Umbilical cord (tissue), 1 donor: ENCODE measurements at regions not wholly inside any gene's neighbourhood (a gene's known extent, or its start where the extent isn't known, plus 50 kb on each side); places are given as distances from the start of the nearest gene placed in this dataset.
"Not testable (repeated sequence)": the region's sequence is repeated elsewhere in the genome, so short reads cannot be mapped to it uniquely, and the experiment has no call there.

ENCODE experiments used
- DNase-seq: peaks from one replicate; pipeline ENCODE4 v3.0.0-alpha.2; 2015; ENCODE audit warnings: low spot score

DNA sequence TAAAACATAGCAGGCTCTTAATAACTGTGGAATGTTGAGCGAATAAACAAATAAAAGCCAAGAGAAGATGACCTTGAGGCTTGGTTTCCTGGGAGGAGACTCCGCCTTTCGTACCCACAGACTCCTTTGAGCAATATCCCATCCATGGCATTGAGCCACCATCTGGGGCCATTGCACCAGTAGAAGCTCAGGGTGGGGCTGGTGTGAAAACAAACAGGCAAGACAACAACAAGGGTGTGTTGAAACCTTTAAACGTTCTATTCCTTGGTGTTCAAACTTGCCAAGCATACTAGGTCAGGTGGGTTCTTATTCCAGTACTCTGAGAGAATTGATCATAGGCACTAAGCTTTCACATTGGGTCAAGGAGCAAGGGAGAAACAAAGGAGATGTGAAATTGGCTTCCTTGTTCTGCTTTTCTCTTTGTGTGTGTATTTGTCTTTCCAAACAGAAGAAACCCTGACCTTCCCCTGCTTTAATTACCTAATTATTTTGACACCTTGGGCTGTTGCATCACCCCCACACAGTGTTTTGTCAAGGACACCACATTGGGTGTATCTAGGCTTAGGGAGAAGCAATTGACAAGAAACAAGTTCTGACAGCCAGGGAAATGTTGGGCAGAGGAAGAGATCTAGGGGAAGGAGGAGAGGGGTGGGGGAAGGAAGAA is 105.1 kb upstream of the BCL6 start:
- DNase-seq = no peak

DNA sequence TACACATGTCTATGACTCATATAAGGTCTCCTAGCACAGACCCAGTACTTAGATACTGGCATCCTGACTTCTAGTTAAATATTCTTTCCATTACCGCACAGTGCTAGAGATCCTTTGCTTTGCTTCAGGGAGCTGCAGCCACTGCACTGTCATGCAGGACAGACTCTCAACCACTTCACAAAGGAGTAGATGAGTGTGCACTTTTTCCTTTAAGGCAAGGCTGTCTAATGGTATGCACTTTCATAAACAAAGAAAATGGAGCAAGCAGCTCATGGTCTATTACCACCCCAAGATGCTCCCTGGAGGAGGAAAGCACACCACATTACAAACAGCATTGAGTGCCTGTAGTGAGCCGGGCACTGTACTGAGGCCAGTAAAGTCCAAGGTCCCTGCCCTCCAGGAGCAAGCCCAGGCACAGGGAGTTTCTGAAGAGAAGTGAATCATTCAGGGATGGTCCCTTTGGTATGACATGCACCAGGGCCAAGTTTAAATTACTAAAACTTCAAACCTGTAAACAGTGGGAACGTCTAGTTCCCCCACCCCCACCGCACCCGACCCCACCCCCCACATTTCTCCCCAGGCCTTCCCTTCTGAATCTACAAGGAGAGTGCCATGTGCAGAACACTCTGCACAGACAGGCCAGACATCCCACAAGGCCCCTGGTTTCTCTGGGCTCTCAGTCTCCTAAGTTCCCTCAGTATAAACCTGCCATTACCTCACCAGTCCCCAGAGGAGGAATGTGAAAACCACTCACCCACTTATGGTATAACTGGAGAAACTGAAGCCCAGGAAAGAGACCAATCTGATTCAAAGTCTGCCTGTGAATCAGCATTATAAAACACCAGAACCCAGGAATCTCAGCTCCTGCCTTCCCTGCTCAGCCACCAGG is 107.8 kb upstream of the BCL6 start:
- no peak for DNase-seq

DNA sequence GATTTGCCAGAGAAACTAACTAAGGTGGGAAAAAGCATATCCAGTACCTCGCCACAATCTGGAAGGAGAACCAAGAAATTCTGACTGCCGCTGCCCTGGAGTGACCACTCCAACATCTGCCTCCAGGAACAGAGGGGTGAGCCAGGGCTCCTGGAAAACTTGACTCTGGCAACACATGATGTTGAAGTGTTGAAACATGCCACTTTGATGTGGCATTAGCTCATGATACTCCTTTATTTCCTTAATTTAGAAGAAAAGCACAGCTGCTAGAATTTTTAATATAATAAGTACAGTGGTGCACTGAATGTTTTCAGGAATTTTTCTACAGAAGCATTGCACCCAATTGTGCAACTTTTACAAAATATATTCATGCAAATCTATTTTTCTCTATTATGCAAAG is 109.9 kb upstream of the BCL6 start:
- DNase-seq = no peak

DNA sequence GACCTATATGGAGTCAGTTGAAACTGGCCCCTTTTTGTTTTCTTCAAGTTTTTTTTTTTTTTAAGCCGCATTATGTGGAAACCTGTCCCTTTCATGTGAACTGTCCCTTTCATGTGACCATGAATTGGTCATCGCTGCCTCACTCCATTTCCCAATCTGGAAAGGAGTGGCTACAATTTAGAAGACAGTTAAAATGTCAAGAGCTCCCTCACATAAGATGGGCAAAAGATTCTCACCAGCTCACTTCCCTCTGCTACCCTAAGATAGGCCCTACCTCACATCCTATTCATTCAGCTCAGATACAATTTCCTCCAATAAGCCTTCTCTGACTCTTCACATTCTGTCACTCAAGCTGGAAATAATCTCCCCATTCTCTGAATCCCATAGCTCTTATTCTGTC is 111.3 kb upstream of the BCL6 start:
- no peak for DNase-seq

DNA sequence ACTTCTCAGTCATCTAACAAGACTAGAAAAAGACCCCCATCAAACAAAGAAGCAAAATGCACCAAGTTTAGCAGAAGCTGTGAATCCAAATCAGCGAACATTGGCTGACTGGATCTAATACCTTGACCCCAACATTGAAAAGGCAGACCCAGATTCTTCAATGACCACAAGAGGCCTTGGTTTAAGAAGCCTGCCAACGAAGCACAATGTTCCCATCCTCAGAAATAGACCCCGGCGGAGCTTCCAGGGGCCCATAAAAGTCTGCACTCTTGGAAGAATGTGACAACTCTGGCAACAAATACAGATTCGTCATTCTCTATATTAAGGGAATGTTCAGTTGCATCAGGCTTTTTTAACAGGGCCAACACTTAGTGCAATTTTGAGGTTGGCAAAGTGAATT is 112.8 kb upstream of the BCL6 start:
- DNase-seq = no peak

DNA sequence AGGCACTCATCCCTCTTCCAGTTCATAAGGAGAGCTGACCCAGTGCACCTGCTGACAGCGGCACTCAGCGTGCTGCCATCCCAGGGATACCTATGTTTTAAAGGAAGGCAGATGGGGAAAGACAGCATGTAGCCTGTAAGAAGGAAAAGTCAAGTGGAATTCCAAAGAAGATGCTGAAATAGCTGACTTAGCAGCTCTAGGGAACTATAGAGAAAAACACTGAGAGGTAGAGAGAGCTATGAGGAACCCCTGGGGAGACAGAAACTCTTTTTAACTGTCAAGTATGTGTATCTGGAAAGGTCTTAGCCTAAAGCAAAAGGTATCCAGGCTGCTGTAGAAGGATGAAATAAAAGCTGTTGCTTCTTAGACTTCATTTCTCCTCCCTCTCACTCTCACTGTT is 113.4 kb upstream of the BCL6 start:
- no peak for DNase-seq

DNA sequence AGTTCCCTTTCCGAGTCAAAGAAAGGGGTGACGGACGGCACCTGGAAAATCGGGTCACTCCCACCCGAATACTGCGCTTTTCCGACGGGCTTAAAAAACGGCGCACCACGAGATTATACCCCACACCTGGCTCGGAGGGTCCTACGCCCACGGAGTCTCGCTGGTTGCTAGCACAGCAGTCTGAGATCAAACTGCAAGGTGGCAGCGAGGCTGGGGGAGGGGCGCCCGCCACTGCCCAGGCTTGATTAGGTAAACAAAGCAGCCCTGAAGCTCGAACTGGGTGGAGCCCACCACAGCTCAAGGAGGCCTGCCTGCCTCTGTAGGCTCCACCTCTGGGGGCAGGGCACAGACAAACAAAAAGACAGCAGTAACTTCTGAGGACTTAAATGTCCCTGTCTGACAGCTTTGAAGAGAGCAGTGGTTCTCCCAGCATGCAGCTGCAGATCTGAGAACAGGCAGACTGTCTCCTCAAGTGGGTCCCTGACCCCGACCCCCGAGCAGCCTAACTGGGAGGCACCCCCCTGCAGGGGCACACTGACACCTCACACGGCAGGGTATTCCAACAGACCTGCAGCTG is 117.5 kb upstream of the BCL6 start:
- not testable (repeated sequence) for DNase-seq

DNA sequence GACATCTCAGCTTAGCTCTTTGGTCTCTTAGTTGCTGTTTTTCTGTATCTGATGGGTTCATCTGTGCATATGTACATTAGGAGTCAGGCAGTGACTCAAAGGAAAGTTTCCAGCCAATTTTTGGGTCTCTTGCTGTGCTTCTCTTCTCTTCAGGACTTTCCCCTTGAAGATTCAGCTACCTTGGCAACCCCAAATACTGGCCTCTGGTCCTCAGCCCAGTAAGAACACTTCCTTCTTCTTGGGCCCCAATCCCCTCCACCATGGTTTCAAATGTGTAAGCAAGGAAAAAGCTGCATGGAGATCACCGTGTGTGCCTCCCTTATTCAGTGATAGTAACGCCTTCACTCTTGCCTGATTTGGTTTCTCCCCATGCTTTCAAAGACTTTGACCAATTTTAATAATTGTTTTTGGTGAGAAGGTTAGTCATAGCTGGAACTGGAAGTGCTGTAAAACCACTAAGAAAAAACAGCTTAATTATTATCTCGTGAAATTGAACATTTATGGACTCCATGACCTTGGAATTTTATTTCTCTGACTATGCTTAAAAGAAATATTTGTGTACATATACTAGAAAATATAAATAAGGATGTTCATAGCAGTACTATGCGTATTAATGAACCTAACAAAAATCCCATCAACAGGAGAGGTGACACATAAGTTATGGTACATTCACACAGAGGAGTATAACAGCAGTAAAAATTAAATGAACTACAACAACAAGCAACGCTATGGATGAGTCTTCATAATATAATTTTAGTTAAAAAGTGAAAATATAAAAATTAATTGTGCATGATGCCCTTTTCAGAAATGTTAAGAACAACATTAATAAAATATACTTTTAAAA is 125.3 kb upstream of the BCL6 start:
- no peak for DNase-seq

DNA sequence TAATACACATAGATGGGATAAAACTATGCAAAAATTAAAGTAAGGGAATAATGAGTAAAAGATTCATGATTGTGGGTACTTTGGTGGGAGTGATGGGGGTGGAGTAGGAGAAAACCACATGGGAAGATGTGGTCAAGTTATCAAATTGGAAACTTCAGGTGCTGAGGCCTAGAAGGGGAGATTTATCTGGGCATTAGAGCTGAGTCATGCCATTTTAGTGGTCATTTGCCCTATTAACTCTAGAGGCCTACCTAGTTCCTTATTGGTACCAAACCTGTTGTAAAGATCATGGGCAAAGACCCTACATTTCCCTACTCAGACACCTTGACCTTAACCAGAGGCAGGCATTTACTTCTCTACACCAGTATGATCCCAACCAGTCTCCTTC is 125.9 kb upstream of the BCL6 start:
- no peak for DNase-seq

DNA sequence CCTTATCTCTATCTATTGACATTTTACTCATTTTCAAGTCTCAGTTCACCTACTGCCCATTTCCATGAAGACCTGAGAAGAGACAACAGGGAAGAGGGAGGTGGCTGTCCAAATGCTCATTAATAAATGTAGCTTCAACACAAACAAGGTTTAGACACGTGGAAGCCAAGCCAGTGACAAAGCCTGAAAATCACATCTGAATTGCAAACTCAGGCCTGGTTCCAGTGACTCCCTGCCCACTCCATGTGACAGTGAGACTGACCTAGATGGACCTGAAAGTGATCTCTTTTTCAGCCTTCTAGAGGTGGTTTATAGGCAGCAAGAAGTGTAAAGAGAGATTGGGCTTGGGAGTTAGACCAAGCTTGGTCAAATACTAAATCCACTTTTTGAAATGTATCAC is 126.6 kb upstream of the BCL6 start:
- no peak for DNase-seq

DNA sequence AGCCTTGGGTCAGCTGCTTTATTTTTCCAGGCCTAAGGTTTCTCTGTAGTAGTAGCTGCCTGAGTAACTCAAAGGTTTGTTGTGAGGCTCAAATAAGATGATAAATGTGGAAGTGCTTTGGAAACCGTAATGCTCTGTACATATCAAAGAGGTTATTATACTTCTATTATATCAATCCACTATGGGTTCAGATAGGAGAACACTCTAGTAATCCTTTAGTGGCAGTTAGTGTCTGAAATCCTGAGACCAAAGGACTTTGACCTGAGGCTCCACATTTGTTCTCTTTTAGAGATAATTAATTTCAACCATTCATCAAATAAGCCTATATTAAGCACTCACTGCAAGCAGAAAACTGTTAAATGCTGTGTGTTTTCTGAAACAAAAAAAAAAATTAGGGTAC is 128.6 kb upstream of the BCL6 start:
- DNase-seq = no peak

DNA sequence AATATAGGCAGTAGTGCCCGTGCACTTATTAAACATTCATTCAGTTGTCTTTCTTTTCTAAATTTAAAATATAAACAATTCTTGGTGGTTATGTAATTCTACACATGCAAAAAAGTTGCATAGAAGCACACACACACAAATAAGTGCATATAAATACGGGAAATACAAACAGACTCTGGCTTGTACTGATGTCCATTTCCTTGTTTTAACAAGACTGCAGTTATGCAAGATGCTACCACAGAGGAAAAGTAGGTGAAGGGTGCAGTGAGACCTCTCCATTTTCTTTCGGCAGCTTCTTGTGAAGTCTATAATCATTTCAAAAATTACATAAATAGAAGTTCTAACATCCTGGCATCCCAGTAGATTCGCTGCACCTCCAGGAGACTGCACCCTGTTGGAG is 130.6 kb upstream of the BCL6 start:
- no peak for DNase-seq

DNA sequence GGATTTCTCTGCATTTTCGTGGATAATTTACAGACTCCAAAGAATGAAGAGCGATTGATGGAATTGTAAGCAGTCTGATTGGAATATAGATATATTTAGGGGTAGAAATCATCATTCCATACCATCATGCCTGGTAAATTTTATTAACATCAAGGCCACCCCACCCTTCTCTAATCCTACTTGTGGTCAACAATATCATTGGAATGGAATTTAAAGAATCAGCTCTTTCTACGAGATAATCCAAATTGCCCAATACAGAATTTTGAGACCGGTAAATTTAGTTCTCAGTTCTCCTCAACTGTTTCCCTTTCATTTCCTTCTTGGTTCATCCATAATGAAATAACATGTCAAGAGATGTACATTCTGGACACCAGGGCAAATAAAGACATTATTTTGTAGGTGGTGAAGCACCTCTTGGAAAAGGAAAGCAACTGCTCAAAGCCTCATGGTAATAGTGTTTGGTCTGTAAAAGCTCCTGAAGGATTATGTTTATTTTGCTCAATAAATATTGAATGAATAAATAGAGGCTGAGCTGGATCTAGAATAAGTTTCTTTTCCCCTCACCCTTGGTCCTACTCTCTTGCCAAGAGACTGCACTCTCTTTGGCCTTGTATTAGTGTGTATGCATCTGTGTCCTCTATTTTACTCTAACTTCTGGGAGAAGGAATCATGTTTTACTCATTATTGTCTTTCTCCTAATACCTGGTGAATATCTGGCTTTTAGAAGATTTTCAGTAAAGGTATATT is 133.7 kb upstream of the BCL6 start:
- peak; percentile 29 for DNase-seq

DNA sequence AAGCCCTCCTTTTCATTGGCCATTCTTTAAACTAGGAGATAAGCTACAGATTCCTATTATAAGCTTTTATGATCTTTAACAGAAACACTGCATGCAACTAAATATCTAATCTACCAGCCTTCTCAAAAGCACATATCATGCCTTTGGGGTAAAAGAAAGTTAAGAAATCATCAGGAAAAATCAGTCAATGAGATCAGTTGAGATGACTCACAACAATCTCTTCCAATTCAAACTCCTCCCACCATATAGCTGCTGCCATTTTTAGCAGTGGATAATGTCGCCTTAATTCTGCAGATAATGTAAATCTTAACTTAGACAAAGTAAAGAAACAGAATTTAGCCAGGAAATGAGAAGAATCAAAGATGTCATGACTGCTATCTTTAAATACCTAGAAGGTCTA is 135.2 kb upstream of the BCL6 start:
- peak; percentile 34 for DNase-seq

DNA sequence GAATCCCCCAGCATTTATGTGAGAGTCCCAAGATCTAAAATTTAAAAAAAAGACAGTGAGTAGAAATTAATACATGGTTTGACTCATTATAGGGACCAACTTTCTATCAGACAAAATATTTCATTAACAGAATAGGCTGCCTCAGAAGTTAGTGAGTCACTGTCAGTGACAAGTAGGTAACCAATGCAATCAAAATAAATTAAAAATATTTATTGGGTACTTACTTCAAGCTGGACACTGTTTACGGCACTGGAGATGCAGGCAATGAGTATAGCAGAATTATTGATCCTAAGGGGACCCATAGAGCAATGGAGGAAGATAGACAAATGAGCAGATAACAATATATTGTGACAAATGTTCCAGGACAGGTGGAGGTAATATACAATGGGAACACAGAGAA is 135.6 kb upstream of the BCL6 start:
- no peak for DNase-seq

DNA sequence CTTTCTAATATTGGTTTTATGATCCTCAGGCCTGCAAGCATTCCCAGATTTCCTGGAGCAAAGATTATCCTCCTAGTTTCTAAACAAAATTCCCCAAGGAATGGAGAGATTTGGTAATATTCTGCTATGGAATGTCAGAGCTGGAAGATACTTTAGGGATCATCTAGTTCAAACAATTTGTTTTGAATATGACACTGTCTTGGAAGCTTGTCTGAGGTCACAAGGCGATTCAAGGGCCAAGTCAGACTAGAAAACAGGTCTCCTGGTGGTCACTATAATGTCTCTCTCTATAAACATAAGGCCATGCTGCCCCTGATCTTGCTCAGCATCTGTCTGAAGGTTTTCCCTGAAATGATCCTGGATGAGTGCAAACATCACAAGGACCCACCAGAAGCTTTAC is 143.4 kb upstream of the BCL6 start:
- DNase-seq = no peak

DNA sequence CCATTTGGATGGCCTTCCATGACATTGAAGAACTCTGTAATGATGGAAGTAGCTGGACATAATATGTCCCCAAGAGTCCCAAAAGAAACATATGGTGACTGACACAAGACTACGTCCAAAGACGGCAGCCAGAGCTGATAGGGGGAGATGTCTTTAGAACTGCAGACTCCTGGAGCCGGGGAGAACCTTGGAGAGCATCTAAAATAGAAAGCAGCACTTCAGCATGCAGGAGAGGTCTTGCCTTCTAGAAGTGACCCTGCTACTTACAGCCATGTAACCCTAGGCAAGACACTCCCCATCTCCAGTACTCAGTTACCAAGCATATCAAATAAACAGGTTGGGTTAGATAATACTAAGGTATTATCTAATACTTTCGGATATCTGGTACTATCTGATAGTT is 143.8 kb upstream of the BCL6 start:
- no peak for DNase-seq

DNA sequence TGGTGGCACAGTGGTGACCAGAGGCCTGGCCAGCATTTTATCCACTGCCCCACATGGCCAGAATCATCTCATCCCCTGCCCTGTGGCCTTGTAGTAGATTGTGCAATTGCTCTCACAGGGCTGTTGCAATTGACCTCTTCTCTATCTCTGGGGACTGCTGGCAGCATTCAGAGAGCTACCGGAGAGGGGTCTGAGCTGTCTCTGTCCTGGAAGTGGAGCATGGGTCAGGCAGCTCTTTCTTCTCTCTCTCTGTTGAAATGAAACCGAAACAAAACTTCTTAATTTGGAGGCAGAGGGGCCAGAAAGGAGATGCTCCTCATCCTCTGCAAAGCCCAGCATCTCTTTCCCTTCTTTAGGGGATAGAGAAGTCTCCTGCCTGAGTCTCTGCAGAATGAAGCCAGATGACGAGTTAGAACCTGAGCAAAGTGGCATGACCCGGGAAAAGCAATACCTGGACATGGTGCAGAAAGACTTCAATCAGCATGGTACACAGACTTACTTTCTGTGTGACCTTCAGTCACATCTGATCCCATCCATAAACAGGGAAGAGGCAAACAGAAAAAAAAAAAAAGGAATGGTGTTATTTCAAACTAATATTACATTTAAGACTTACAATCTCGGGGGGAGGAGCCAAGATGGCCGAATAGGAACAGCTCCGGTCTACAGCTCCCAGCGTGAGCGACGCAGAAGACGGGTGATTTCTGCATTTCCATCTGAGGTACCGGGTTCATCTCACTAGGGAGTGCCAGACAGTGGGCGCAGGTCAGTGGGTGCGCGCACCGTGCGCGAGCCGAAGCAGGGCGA is 144.5 kb upstream of the BCL6 start:
- no peak for DNase-seq

DNA sequence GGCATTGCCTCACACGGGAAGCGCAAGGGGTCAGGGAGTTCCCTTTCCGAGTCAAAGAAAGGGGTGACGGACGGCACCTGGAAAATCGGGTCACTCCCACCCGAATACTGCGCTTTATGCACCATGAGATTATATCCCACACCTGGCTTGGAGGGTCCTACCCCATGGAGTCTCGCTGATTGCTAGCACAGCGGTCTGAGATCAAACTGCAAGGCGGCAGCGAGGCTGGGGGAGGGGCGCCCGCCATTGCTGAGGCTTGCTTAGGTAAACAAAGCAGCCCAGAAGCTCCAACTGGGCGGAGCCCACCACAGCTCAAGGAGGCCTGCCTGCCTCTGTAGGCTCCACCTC is 145.1 kb upstream of the BCL6 start:
- not testable (repeated sequence) for DNase-seq

DNA sequence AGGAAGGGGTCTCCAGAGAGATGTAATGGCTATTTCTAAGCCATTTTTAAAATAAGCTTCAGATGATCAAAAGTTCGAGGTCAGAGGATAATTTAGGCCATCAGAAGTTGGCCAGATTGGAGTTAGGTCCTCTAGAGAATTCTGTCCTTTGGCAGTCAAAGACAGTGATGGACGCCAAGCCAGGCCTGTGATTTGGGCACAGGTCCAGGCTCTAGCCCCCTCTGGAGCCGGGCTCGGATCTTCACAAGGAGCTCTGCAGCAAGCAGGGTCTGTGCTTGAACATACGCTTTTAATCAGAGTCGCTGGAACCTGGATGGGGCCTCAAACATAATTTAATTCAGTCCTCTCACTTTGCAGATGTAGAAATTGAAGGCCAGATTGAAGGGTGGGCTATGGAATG is 151.4 kb upstream of the BCL6 start:
- no peak for DNase-seq

DNA sequence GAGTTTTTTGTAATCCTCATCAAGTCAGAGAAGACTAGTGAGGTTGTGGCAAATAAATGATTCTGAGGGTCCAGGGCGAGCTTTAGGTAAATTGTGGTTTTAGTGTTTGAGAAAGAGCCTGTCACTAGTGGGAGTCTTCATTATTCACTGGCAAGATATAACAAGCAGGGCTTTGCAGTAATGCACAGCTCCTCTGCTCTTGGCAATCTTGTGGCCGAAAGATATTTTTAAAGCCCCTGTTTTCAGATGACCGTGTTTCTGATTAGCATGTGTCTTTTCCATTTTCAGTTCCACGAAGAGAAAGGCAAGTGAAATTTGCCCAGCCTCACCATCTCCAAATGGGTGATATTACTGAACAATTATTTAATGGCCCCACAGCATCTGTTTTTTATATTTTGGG is 154.0 kb upstream of the BCL6 start:
- no peak for DNase-seq
